Osteoblast (primary cell): ENCODE measurements at regions not wholly inside any gene's neighbourhood (a gene's known extent, or its start where the extent isn't known, plus 50 kb on each side); places are given as distances from the start of the nearest gene placed in this dataset.

Source experiments
- DNase-seq: peaks from one replicate; pipeline ENCODE4 v3.0.0; 2011; ENCODE audit warnings: low spot score, mixed read lengths; ENCODE audit not compliant: insufficient read length; ENCODE audit errors: missing footprints
- H2AFZ ChIP-seq: 2 replicates; pipeline ENCODE4 v1.6.0; 2011; ENCODE audit warnings: mild to moderate bottlenecking, low read length
- H3K27ac ChIP-seq: 2 replicates; pipeline ENCODE4 v1.5.1; 2011; ENCODE audit warnings: mild to moderate bottlenecking, low read depth, low read length, moderate library complexity
- H3K27me3 ChIP-seq: 2 replicates; pipeline ENCODE4 v1.6.0; 2012; ENCODE audit warnings: mild to moderate bottlenecking, control low read depth, inconsistent platforms, low read length, moderate library complexity; ENCODE audit not compliant: insufficient read depth
- H3K36me3 ChIP-seq: 2 replicates; pipeline ENCODE4 v1.5.1; 2011; ENCODE audit warnings: mild to moderate bottlenecking, low read length, control low read depth, moderate library complexity; ENCODE audit not compliant: insufficient read depth
- H3K4me1 ChIP-seq: 2 replicates; pipeline ENCODE4 v1.5.1; 2011; ENCODE audit warnings: mild to moderate bottlenecking, low read length, control low read depth, moderate library complexity; ENCODE audit not compliant: insufficient read depth
- H3K4me2 ChIP-seq: 2 replicates; pipeline ENCODE4 v1.6.0; 2011; ENCODE audit warnings: mild to moderate bottlenecking, low read length; ENCODE audit not compliant: insufficient read depth
- H3K4me3 ChIP-seq: fragments of 200-600 bp; sonication (generic); 3 replicates; pipeline ENCODE4 v1.5.1; 2012; ENCODE audit warnings: mild to moderate bottlenecking, low read length, inconsistent platforms; ENCODE audit not compliant: insufficient read depth
- H3K79me2 ChIP-seq: 2 replicates; pipeline ENCODE4 v1.6.0; 2012; ENCODE audit warnings: mild to moderate bottlenecking, low read length, control low read depth, inconsistent platforms; ENCODE audit not compliant: insufficient read depth
- H3K9me3 ChIP-seq: 2 replicates; pipeline ENCODE4 v1.5.1; 2011; ENCODE audit warnings: low read depth, low read length, control low read depth
- H4K20me1 ChIP-seq: 2 replicates; pipeline ENCODE4 v1.6.0; 2012; ENCODE audit warnings: mild to moderate bottlenecking, low read length, control low read depth; ENCODE audit not compliant: insufficient read depth
- CTCF ChIP-seq: IDR thresholded peaks from 2 replicates; pipeline ENCODE4 v1.5.1; 2011; ENCODE audit warnings: mild to moderate bottlenecking, low read depth, low read length, moderate library complexity; ENCODE audit errors: extremely low read depth

DNA sequence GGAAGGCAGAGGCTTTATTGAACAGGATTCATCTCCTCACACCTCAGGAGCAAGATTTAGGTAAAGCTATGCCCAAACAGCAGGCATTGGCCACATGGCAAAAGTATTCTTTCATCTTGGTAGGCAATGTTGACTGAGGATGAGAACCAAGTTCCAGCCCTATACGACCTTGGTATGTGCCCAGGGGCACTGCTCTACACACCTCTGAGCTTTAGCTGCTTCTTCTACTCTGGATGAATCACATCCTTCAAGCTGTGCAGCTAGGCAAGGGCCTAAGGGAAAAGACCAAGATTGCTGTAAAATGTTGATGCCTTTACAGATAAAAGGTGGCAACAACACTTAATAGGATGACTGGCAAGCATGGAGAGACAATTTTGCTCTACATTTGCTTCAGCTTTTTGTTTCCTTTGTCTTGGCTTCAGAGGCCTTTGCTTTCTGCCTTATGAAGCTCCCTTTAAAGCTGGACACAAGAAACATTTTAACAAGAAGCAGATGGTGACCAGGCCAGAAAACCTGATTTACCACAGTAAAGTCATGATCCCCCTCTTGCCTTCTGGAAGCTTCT lies 183.3 kb upstream of the KITLG start:
- H3K4me3 ChIP-seq = no peak overlapping the region
- H3K27ac ChIP-seq = no peak overlapping the region
- no peaks in the 10 kb centered on the region for H3K9me3 ChIP-seq
- no peaks in the 10 kb centered on the region for H3K4me1 ChIP-seq
- H3K36me3 ChIP-seq = no peaks in the 10 kb centered on the region
- no peak overlapping the region for H3K4me2 ChIP-seq
- no peak for TF ChIP-seq CTCF
- DNase-seq = no peak
- no peaks in the 10 kb centered on the region for H3K79me2 ChIP-seq
- no peak overlapping the region for H2AFZ ChIP-seq
- H3K27me3 ChIP-seq = no peaks in the 10 kb centered on the region
- H4K20me1 ChIP-seq = no peaks in the 10 kb centered on the region

DNA sequence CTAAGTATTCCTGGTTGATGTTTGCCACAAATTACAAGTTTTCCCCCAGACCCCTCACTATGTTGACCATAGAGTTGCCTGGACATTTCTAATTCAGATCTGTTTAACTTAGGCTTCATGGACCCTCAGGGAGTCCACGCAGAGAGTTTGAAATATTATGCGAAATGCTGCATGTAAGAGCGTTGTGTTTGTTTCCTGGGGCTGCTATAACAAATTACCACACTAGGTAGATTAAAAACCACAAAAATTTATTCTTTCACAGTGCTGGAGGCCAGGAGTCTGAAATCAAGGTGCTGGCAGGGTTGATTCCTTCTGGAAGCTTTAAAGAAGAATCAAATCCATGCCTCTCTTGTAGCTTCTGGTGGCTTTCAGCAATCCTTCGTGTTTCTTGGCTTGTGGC lies 177.9 kb upstream of the KITLG start:
- Histone ChIP-seq H3K36me3 (no peaks in the 10 kb centered on the region), H3K4me3 (no peak overlapping the region), H3K27ac (no peak overlapping the region), H3K79me2 (no peaks in the 10 kb centered on the region), H4K20me1 (no peaks in the 10 kb centered on the region), H3K27me3 (no peaks in the 10 kb centered on the region), H3K9me3 (no peaks in the 10 kb centered on the region), H2AFZ (no peak overlapping the region), H3K4me2 (no peak overlapping the region), H3K4me1 (no peaks in the 10 kb centered on the region)
- DNase-seq = no peak
- no peak for TF ChIP-seq CTCF

GRCh38 chr12:88756917-88757316 lies 176.6 kb upstream of the KITLG start:
- H3K4me1 ChIP-seq = no peaks in the 10 kb centered on the region
- H3K27me3 ChIP-seq = no peaks in the 10 kb centered on the region
- H2AFZ ChIP-seq = no peak overlapping the region
- TF ChIP-seq CTCF = no peak
- no peaks in the 10 kb centered on the region for H4K20me1 ChIP-seq
- no peak for DNase-seq
- H3K9me3 ChIP-seq = no peaks in the 10 kb centered on the region
- H3K4me3 ChIP-seq = no peak overlapping the region
- H3K4me2 ChIP-seq = no peak overlapping the region
- H3K79me2 ChIP-seq = no peaks in the 10 kb centered on the region
- no peak overlapping the region for H3K27ac ChIP-seq
- no peaks in the 10 kb centered on the region for H3K36me3 ChIP-seq

GRCh38 chr12:88756153-88756552 lies 175.9 kb upstream of the KITLG start:
- no peaks in the 10 kb centered on the region for H3K4me1 ChIP-seq
- H3K9me3 ChIP-seq = no peaks in the 10 kb centered on the region
- H4K20me1 ChIP-seq = no peaks in the 10 kb centered on the region
- H3K27ac ChIP-seq = no peak overlapping the region
- H3K36me3 ChIP-seq = no peaks in the 10 kb centered on the region
- no peak overlapping the region for H3K4me3 ChIP-seq
- TF ChIP-seq CTCF = no peak
- H3K79me2 ChIP-seq = no peaks in the 10 kb centered on the region
- no peak for DNase-seq
- no peak overlapping the region for H2AFZ ChIP-seq
- H3K27me3 ChIP-seq = no peaks in the 10 kb centered on the region
- H3K4me2 ChIP-seq = no peak overlapping the region
